Fibroblast of the aortic adventitia (primary cell): ENCODE measurements at regions not wholly inside any gene's neighbourhood (a gene's known extent, or its start where the extent isn't known, plus 50 kb on each side); places are given as distances from the start of the nearest gene placed in this dataset.

Source experiments
- DNase-seq: peaks from one replicate; pipeline ENCODE4 v3.0.0-alpha.2; 2010; ENCODE audit warnings: low read depth
- H3K4me3 ChIP-seq: 2 replicates; pipeline ENCODE4 v1.5.1; 2011; ENCODE audit warnings: low read depth, mild to moderate bottlenecking, control low read depth, low read length, moderate library complexity
- TF ChIP-seq, protein P1 (sequence below): IDR thresholded peaks from 2 replicates; pipeline ENCODE4 v1.5.1; 2011; ENCODE audit warnings: mild to moderate bottlenecking, low read length, control low read depth, inconsistent platforms; ENCODE audit not compliant: insufficient read depth

DNA sequence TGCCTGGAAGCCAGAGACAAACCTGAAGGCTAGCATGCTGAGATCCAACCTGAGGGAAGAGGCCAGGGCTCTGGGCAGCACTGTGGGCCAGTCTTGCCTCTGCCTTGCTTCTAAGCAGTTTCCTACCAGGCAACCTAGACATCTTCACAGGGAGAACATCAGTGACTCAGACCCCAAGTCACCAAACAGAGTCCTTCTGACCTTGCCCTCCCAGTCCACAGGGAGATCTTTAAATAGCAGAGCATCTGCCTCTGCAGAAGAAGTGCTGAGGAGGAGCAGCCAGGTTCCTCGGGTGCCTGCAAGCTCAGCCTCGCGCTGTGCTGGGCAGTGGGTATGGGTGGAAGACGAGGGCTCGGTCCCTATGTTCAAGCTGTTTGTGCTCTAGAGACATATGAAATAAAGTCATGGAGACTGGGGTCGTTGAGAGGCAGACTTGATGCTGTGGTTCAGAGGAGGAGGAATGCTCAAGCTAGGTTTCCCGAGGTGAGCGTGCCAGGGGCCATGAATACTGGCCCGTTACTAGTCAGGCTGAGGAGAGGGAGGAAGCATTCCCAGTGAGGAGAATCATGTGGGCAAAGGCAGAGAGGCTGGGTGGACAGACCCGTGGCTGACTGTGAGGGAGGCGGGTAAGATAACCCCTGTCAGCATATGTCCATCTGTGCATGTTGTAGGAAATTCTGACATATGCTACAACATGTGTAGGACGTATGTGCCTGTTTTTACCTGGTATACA, 66.5 kb downstream of the BOLA3 start:
- DNase-seq, result no peak
- TF ChIP-seq, protein P1, sequence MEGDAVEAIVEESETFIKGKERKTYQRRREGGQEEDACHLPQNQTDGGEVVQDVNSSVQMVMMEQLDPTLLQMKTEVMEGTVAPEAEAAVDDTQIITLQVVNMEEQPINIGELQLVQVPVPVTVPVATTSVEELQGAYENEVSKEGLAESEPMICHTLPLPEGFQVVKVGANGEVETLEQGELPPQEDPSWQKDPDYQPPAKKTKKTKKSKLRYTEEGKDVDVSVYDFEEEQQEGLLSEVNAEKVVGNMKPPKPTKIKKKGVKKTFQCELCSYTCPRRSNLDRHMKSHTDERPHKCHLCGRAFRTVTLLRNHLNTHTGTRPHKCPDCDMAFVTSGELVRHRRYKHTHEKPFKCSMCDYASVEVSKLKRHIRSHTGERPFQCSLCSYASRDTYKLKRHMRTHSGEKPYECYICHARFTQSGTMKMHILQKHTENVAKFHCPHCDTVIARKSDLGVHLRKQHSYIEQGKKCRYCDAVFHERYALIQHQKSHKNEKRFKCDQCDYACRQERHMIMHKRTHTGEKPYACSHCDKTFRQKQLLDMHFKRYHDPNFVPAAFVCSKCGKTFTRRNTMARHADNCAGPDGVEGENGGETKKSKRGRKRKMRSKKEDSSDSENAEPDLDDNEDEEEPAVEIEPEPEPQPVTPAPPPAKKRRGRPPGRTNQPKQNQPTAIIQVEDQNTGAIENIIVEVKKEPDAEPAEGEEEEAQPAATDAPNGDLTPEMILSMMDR, result no peak
- H3K4me3 ChIP-seq, result no peak overlapping the region

DNA sequence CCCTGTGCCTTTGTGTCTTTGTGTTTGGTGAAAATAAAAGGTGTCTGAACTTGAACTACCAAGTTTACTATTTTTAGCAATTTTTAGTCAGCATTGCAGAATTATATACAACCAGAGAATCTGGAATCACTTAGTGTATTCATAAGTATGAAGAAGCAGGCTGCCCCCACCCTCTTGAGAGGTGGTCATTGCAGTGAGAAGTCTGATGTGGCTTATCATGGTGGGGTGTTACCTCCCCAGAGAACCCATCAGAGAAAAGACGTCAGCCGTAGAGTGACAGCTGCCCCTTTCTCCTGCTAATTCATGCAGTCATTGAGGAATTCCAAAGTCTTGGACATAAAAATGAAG, 66.0 kb downstream of the BOLA3 start:
- H3K4me3 ChIP-seq, result no peak overlapping the region
- TF ChIP-seq, protein P1, result no peak
- no peak for DNase-seq

DNA sequence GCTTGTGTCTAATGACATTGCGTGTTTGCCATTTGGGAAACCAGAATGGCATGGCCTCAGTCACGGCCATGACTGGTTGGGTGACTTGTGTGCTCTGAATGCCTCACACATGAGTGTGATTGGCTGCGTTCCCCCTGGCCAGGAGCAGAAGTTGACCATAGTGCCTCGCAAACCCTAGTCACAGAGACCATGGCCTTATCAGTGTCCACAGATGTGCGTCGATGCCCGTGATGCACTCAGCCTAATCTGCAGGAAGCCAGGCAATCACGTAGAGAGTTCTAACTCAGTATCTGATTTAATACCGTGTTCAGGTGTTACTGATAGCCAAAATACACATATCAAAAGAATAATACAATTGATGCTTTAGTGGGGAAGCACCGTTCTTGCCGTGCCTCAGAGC, 64.0 kb downstream of the BOLA3 start:
- no peak for DNase-seq
- TF ChIP-seq, protein P1, result no peak
- H3K4me3 ChIP-seq, result no peak overlapping the region
